HG03469 (cell line): ENCODE measurements at regions not wholly inside any gene's neighbourhood (a gene's known extent, or its start where the extent isn't known, plus 50 kb on each side); places are given as distances from the start of the nearest gene placed in this dataset.

Experiments
- ATAC-seq: cut with Tn5 transposase; IDR thresholded peaks from one replicate; pipeline ENCODE4 v1.9.1; 2021; ENCODE audit warnings: mild to moderate bottlenecking, moderate library complexity, moderate number of reproducible peaks; ENCODE audit not compliant: unreplicated experiment

DNA sequence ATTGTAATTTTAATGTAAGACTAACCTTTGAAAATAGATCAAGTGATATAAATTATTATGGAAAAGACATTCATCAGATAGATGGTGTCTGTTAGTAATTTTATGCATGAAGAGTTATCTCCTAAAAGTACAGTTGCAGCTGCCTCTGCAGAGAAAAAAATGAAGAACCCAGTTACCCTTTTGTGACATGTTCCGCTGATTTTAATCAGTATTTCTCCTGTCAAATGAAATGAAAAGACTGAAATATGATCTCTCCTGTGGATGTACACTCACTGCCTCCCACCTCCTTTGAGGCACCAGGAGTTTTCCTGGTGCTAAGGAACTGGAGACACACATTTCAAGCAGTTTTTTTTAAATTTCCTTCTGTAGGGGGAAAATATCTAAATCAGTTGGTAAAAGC is 277.4 kb downstream of the KIF4B start:
- no peak for ATAC-seq

DNA sequence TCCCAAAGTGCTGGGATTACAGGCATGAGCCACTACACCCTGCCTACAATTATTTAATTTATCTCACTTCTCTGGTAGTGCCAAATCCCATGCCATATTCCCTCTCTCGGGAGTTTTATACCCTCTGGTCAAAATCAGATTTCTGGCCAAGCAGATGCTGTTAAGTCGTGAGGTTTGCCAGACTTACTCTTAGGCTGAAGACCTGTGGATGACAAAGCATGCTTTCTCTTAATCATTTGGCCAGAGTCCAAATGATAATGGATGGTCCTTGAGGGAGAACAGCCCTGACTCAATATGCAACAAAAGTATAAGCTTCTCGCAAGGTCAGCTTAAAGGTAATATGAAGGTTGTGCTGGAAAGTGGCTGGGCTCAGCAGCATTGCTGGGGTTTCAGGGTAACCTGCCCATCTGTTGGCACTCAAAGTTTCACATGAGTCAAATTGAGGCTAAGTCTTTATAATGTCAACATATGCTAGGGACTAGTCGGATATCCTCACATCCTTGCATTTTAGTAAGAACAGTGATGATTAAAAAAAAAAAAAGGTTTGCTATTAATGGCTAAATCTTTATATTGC is 280.1 kb downstream of the KIF4B start:
- ATAC-seq, result no peak

DNA sequence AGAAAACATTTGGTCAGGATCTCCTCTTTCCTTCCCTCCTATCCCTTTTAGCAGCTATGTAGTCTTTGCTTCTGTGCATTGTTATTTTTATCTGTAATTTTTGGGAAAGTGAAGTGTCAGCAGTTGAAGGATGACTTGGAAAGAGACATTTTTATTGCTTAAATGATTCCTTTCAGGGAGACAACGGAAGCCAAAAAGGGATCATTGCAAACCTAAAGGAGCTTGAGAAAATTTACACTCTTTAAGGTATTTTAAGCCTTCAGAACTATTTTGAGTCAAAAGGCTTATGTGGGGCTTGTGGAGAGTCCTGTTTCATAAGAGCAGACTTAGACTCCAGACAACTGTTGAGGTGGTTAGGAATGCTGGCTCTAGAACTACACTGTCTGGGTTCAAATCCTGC is 281.6 kb downstream of the KIF4B start:
- ATAC-seq, result no peak

DNA sequence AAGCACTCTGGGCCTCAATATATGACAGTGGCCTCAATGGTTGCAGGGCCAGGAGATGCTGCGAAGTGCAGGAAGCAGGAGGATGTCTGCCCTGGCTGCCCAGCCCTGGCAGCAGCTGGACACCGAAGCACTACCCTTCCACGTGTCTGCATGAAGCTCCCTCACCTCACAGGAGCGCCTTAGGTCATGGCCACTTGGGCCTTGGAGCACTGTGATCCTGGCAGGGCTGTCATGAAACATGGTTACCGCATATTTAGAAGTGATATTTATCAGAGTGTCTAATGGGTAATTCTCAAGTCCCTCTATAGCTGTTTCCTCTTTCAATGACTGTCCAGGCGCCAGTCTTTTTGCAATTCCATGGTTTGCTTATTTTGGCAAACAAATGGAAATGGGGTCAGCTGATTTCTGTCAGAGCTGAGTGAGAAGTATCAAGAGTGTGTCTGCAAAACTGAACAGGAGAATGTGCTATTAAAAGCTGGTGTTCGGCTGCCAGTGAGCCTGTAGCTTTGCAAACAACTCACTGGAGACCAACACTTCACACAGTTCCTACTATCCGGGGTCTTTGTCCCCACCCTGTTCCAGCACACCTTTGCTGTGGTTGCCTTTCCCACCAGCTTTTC is 285.9 kb downstream of the KIF4B start:
- ATAC-seq, result no peak

DNA sequence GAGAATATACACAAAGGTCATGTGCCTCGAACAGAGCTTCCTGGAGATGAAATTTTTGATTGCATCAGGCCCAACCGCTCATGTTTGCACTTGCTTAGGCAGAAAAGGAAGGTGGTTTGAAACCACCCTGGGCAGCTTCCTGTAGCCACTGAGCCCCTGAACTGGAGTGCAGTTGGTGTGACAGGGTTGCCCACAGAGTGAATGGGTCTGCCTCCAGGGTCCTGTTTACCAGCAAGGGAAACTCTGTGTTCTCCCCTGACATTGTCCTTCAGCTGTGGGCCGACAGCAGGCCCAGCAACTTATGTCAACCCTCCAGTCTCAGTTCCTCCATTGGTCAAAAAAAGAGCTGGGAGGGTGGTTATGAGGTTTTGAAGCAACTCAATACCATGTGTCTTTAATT is 289.6 kb downstream of the KIF4B start:
- no peak for ATAC-seq

DNA sequence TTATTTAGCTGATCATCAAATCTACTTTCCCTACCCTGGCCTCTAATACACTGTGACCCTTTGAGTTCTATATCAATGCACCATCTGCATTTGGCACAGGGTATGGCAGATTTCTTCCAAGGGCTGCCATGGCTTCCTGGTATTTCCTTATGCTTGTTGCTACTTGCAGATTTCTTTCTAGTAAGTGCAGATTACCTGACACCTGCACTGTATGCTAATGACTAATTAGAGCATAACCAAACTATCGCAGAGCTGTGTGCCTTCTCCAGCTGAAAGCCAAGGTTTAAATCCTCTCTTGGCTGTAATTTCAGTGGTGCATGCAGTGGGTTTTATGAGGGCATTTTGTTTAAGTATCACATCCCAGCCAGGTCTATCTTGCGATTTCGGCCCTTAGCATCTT is 293.7 kb downstream of the KIF4B start:
- no peak for ATAC-seq

DNA sequence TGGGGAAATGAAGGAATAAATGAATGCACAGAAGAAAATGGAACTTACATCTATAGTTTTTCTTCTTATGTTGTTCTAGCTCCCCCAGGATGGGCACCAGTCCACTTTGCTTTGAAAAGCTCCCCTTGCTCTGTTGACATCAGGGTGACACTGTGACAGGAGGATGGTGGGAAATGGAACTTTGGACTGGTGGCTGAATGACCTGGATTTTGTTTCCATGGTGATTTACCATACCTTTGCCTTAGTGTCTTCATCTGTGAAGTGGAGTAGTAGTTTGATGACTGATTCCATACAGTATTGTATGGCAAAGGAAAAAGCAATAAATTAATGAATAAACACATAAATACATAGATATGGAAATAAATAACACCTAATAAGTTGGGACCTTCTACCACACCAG is 294.7 kb downstream of the KIF4B start:
- ATAC-seq, result no peak

DNA sequence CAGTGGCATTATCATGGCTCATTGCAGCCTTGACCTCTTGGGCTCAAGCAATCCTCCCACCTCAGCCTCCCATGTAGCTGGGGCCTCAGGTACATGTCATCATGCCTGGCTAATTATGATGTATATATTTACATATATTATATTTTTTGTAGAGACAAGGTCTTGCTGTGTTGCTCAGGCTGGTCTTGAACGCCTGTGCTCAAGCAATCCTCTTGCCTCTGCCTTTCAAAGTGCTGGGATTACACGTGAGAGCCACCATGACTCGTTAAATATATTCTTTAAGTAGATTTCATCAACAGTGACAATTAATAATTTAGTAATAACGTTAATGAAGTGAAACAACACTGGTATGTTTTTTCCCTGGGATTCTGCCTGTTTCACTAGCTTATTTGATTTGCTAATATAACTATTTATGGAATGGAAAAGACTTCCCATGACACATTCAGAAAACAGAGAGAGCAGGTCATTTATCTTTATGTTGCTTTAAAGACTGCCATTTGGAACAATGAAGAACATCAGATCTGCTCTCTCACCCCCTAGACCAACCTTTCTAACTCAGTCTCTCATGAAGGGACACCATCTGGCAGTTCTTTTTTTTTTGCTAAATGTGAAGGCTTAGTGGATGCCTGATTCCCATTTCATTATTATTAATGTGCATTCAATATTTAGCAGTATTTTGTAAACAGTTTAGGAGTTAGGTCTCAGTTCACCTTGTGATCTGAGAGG is 295.6 kb downstream of the KIF4B start:
- no peak for ATAC-seq

DNA sequence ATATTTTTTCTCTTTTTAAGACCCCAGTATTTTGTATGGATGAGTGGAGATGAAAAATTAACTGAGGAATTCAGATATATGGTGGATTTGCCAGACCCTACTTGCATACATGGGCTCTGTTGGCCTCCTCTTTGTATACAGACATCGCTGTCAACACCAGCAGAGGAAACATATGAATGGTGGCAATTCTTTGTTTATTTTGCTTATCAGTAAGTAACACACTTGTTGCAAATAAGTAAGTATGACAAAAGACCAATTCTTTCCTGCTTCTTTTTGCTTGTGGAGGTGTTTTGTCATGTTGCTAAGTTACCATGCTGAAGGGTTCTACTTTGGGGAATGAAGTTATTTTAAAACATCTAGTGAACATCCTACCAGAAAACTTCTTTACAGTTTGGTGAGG is 298.2 kb downstream of the KIF4B start:
- no peak for ATAC-seq

DNA sequence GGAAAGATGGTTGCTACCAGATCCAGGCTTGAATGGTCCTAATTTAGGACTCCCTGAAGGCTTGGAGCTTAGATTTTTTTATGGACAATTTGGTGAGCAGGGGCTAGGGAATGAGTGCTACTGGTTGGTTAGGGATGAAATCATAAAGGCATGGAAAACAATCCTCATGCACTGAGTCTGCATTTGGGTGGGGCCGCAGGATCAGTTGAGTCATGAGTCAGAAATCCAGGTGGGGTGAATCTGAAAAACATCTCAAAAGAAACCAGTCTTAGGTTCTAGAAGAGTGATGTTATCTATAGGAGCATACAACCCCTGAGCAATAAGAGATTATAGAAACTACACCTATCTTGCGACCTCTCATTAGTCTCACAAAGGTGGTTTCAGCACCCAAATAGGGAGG is 300.0 kb downstream of the KIF4B start:
- ATAC-seq, result no peak

DNA sequence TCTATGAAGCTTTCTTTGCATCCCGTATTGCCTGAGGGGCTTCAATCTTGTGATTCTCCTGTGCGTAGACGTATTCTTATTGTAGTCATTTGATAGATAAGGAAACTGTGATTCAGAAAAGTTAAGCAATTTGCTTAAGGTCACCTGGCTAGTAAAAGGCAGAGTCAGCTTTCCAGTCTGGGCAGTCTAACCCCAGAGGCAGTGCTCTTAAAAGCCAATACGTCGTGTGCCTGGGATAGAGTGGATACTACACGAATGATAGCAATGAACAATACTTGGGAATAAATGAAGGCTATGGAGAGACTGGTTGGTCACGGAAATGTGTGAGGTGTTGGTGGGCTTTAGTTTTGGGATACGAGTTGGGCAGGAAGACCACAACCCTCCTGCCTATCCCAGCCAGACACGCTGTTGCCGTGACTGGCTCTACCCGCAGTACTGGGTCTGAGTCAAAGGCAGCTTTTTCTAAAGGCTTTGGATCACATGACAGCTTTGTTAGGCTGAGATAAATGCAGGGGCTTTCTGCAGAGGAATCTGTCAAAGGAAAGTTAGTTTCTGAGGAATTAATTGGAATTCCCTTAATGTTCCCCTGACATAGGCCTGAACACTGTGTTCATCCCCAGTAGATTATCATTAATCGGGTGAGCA is 302.6 kb downstream of the KIF4B start:
- ATAC-seq, result no peak

DNA sequence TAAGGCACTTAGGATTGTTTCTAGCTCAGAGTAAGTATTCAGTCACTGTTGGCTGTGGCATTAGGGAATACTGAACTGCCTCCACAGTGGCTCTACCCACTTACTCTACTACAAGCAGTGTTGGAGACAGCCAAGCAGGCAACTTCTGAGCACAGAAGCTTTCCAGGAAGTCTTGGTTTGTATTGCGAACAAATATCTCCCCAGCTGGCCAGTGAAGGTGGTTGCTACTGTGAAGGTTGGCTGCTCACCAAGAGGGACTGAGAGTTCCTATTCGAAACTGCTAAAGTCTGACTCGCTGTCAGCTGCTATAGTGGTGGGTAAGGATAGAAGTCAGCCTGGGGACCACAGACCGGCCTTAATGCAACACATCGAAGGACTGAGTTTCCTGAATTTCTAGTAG is 319.1 kb downstream of the KIF4B start:
- ATAC-seq, result peak; percentile 58

DNA sequence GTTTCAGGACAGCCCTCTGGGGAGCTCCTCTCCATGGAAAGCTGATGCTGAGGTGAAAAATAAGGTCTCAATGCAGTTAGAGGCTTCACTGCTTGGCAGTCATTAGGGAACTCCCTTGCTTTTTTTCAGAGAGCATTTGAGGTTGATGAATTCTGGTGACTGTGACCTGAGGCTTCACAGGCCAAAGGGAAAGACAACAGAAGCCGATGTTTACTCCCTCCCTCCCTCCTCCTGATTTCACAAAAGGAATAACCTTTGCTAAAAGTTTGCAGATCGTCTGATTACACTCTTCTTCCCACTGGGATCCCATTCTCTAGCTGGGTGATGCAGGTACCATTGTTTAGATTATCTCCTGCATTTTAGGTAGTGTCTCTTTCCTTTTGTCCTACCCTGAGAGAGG is 329.4 kb downstream of the KIF4B start:
- no peak for ATAC-seq

DNA sequence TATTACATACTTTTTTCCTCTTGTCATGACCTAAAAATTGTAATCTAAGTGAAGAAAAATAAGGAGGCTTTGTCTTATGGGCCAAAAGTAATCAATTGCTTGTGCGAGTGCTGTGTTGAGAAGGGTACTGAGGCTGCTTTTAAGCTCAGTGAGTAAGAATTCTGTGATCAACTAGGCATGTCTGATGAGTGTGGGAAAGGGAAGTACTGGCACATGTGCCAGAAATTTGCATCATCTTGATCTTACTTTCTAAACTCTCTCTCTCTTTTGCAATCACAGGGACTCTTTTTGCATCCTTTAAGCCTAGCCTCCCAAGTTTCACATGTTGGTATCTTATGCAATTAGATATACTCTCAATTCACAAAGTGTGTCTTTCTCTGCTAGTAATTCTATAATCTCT is 329.9 kb downstream of the KIF4B start:
- ATAC-seq, result no peak

DNA sequence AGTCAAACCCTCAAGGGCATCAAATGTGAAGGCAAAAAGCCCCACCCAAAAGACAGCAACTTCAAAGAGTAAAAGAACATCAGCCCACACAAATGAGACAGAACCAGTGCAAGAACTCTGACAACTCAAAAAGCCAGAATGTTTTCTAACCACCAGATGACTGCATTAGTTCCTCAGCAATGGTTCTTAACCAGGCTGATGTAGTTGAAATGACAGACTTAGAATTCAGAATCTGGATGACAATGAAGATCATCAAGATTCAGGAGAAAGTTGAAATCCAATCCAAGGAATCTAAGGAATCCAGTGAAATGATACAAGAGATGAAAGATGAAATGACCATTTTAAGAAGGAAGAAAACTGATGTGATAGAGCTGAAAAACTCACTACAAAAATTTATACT is 339.7 kb downstream of the KIF4B start:
- no peak for ATAC-seq

DNA sequence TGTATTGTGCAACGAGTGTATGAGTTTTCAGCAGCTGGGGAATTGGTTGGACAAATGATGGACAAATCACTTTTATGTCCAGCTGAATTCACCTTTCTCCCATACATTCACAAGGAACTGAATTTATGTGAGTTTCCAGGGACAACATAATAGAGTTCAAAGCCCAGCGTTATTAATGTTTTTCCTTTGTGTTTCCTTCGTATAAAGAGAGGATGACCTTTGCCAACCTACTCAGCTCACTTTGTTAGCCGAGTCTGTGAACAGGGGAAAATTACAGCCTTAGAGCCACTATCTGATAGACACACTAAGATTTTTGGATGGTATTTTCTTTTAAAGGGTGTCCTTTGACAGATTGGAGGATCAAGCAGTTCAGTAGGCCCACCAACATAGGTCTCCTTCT is 352.5 kb downstream of the KIF4B start:
- no peak for ATAC-seq

DNA sequence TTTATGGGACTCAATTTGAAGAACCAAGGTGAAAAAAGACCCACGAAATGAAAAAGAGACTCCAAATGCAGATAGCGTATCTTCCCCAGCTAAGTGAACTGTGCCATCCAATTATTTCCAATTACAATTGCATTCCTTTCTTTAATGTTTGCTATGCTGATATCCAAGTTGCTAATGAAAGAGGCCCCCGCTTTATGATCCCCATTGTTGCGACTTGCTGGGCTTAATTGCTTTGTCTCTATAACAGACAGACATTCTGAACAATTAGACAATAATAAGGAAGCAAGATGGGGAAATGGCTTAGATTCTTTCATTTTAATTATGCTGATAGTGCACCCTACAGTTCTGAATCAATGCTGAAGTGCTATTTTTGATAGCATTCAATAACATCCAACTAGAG is 354.3 kb downstream of the KIF4B start:
- ATAC-seq, result no peak

DNA sequence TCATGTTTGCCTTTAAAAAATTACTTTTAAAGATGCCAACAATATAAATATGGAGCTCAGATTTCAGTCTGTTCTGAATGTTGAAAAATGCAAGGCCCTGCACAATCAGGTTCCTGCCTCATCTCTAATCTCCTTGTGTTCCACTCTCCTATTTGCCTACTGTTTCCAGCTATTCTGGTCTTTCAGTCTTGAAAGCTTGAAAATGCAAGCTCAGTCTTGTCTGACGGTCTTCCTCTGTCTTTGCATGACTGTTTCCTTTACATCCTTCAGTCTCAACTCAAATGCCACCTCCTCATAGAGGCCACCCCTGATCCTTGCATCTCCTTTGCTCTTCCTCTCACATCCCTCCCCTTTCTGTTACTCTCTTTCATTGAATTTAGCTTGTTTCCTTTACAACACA is 354.9 kb downstream of the KIF4B start:
- ATAC-seq, result no peak

DNA sequence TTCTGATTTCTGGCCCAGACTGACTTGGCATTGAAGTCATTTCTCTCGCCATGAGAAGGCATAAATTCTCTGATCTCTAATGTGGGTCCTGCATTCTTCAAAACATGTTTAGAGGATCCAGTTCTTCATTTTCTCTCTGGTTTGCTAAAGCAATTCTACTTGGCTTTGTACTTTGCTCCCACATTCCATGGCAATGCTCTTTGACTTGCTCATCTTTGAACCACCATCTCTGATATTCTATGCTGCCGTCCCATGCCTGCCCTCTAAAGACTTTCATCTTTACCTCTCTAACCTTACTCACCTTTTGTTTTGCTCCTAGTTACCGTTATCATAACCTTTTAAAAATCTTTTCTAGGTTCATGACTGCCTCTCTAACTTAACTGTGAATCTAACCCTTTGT is 366.9 kb downstream of the KIF4B start:
- no peak for ATAC-seq

DNA sequence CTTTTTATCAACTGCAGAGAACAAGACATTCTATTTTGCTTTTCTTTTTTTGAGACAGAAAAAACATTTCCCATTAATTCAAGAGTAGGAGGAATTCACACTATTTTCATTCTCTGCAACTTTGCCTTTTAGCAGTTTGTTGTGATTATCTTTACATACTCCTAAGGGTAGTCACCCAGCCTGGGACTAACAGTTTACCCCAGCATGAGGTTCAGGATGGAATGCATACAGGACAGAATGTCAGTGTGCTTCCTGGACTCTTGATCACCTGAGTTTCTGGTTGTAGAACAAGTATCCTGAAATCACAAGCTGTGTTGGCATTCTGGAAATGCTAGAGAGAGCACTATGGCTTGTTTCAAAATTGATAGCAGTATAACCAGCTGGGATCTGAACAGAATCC is 368.1 kb downstream of the KIF4B start:
- no peak for ATAC-seq

DNA sequence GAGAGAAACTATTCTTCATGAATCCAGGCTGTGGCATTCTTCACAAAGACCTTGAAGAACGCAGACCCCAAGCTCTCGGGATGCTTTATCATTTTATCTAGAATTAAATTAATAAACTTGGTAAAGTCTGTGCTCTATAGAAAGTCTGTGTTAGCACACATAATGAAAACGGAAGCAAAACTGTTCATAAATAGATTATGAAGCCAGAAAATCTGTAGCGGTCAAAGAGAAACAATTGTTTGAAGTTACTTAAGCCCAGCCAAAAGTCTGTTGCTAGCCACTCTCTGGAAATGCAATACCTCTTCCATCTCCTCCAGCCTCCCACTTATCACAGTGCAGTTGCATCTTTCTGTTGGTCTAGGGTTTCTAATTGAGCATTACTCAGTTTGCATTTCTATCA is 375.9 kb downstream of the KIF4B start:
- ATAC-seq, result no peak

DNA sequence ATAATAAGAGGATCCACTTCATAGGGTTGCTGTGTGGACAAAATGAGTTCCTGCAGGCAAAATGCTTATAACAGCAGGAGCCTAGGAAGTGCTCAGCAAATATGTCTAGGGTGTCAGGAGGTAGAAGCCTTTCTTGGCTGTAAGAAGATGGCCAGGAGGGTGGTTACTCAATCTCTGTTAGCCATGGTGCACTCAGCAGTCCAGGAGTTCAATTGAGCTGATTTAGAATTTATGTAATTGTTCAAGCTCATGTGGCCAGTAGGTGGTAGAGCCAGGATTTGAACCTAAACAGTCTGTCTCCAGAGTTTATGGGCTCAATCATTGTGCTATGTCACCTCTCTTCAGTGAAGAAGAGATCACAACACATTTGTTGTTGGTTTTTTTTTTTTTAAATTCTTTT is 381.2 kb downstream of the KIF4B start:
- ATAC-seq, result no peak
